Panc1 (cell line): ENCODE measurements at regions not wholly inside any gene's neighbourhood (a gene's known extent, or its start where the extent isn't known, plus 50 kb on each side); places are given as distances from the start of the nearest gene placed in this dataset.

Source experiments
- ATAC-seq: fragments of 200-7000 bp; cut with Tn5 transposase; 2 replicates; pipeline ENCODE4 v1.9.1; 2020; ENCODE audit warnings: mild to moderate bottlenecking, moderate library complexity
- BruUV-seq: library from RNA; stranded (reverse); fragments of 400-500 nt; replicated peaks from 2 replicates; lab custom pipeline; 2021; lab: Mats Ljungman, UMichigan
- CTCF ChIA-PET: fragments of 300-600 bp; sonication (Branson Sonifier 250); formaldehyde crosslinking; loops from one replicate; lab custom pipeline; 2022; ENCODE audit warnings: antibody characterized with exemption; lab: Charles Lee
- POLR2A ChIA-PET: fragments of 300-600 bp; sonication (Branson Sonifier 250); formaldehyde crosslinking; loops from one replicate; lab custom pipeline; 2022; ENCODE audit warnings: antibody characterized with exemption; lab: Charles Lee
- DNase-seq: peaks from one replicate; pipeline ENCODE4 v3.0.0-alpha.2; 2010; ENCODE audit warnings: low read depth, low spot score
- H3K27ac ChIP-seq: 2 replicates; pipeline ENCODE4 v1.5.1; 2011; ENCODE audit warnings: mild to moderate bottlenecking, low read length, inconsistent platforms
- H3K27me3 ChIP-seq: fragments of 200-500 bp; sonication (Bioruptor generic); 2 replicates; pipeline ENCODE4 v1.6.0; 2014; ENCODE audit warnings: low read length, inconsistent platforms; ENCODE audit not compliant: control insufficient read depth, insufficient read depth
- H3K36me3 ChIP-seq: fragments of 200-500 bp; sonication (Bioruptor generic); 2 replicates; pipeline ENCODE4 v1.5.1; 2014; ENCODE audit warnings: inconsistent platforms, mild to moderate bottlenecking, low read length, moderate library complexity; ENCODE audit not compliant: control insufficient read depth, insufficient read depth
- H3K4me1 ChIP-seq: 2 replicates; pipeline ENCODE4 v1.5.1; 2011; ENCODE audit warnings: inconsistent platforms, mild to moderate bottlenecking, low read length, moderate library complexity; ENCODE audit not compliant: control insufficient read depth, insufficient read depth
- H3K4me3 ChIP-seq, 2 experiments: 2 replicates each; pipeline ENCODE4 v1.5.1; 2011 to 2012; ENCODE audit warnings: low read depth in 2 of 2, low read length in 2 of 2, mild to moderate bottlenecking in 2 of 2, inconsistent platforms in 1 of 2, moderate library complexity in 1 of 2
- H3K9me3 ChIP-seq: fragments of 200-500 bp; sonication (Bioruptor generic); 2 replicates; pipeline ENCODE4 v1.5.1; 2014; ENCODE audit warnings: low read depth, mild to moderate bottlenecking, inconsistent platforms, low read length, moderate library complexity; ENCODE audit not compliant: control insufficient read depth, insufficient read depth
- POLR2AphosphoS5 ChIP-seq: IDR thresholded peaks from 2 replicates; pipeline ENCODE4 v1.6.1; 2012; ENCODE audit warnings: mild to moderate bottlenecking, low read depth, low read length, moderate library complexity
- SIN3A ChIP-seq: IDR thresholded peaks from 2 replicates; pipeline ENCODE4 v1.6.1; 2012; ENCODE audit warnings: low read depth, mild to moderate bottlenecking, low read length, moderate library complexity, borderline replicate concordance; ENCODE audit not compliant: insufficient read depth
- TCF7L2 ChIP-seq: IDR thresholded peaks from 2 replicates; pipeline ENCODE4 v1.6.1; 2011; ENCODE audit warnings: mild to moderate bottlenecking, low read depth, low read length, inconsistent platforms
- in situ Hi-C: cut with HindIII; loops from 2 replicates; pipeline ENCODE4 v1.10.0; 2016; ENCODE audit warnings: low sequenced_read_pairs, low pct_unique_long_range_greater_than_20kb
- intact Hi-C: fragments of 100-400 bp; cut with micrococcal nuclease; formaldehyde crosslinking; loops from one replicate; pipeline ENCODE4 v1.10.0; 2022; ENCODE audit not compliant: unreplicated experiment
- TF ChIP-seq, protein P1 (sequence below): fragments of 450-650 bp; IDR thresholded peaks from 2 replicates; pipeline ENCODE4 v1.5.1; 2017; ENCODE audit warnings: mild to moderate bottlenecking
- TF ChIP-seq, protein P2 (sequence below), 2 experiments: IDR thresholded peaks; 2 replicates each; pipeline ENCODE4 v1.6.1; 2011 to 2012; ENCODE audit warnings: low read depth in 2 of 2, control low read depth in 1 of 2, low read length in 1 of 2, mild to moderate bottlenecking in 1 of 2, moderate library complexity in 1 of 2; ENCODE audit not compliant: insufficient read depth in 1 of 2

DNA sequence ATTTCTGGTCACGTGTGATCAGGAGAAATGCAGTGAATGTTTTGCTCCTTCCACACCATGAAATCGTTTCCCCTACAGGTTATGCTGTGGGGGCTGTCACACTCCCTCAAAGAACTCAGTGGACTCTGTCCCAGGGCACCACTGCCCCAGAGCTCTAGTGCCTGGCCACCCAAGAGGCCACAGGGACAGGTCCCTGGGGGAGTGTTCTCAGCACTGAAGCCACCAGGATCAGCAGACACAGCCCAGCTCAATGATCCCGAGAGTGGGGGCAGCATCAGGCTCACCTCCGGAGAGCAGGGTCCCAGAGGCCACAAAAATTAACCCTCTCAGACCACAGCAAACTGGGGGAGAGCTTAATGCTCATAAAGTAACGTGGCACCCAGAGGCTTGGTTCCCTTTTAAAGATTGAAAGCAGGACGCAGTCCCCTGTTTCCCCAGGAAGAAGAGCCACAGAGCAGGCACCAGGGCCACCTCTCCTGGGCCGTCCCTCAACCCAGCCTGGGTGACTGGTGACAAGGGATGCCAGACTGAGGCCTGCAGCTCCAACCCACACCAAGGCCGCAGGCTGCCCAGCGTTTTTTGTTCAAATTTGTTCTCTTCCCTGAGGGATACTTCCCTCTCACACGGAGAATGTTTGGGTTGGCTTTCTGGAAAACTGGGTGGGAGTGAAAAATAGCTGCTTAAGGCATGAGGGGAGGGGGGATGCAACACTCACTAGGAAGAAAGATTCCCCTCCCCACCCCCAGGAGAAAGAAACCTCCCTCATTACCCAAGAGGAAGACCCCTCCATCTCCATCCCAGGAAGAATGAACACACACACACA, 123.3 kb upstream of the IGF1R start:
- intact Hi-C loops (loop anchor here (5.0 kb wide), 1 partner anchor 552 kb away; no protein-coding TSS in a partner anchor), in situ Hi-C loops (no loop called here)
- Histone ChIP-seq H3K27ac (no peak overlapping the region), H3K36me3 (no peaks in the 10 kb centered on the region), H3K9me3 (no peaks in the 10 kb centered on the region), H3K4me1 (0 out of 2 replicates have a peak, but pooled peaks cover 1% of the 10 kb centered on the region), H3K27me3 (peaks cover 8% of the 10 kb centered on the region; the same call in 1 of the 2 replicates), H3K4me3 (no peak overlapping the region)
- no TSS peak for BruUV-seq
- ATAC-seq (peak; percentile 37; the same call in 1 of the 2 replicates), DNase-seq (no peak)
- no peak for TF ChIP-seq SIN3A
- no peak for TF ChIP-seq POLR2AphosphoS5
- TF ChIP-seq, protein P1, sequence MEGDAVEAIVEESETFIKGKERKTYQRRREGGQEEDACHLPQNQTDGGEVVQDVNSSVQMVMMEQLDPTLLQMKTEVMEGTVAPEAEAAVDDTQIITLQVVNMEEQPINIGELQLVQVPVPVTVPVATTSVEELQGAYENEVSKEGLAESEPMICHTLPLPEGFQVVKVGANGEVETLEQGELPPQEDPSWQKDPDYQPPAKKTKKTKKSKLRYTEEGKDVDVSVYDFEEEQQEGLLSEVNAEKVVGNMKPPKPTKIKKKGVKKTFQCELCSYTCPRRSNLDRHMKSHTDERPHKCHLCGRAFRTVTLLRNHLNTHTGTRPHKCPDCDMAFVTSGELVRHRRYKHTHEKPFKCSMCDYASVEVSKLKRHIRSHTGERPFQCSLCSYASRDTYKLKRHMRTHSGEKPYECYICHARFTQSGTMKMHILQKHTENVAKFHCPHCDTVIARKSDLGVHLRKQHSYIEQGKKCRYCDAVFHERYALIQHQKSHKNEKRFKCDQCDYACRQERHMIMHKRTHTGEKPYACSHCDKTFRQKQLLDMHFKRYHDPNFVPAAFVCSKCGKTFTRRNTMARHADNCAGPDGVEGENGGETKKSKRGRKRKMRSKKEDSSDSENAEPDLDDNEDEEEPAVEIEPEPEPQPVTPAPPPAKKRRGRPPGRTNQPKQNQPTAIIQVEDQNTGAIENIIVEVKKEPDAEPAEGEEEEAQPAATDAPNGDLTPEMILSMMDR, result no peak
- no peak for TF ChIP-seq TCF7L2
- TF ChIP-seq, protein P2, sequence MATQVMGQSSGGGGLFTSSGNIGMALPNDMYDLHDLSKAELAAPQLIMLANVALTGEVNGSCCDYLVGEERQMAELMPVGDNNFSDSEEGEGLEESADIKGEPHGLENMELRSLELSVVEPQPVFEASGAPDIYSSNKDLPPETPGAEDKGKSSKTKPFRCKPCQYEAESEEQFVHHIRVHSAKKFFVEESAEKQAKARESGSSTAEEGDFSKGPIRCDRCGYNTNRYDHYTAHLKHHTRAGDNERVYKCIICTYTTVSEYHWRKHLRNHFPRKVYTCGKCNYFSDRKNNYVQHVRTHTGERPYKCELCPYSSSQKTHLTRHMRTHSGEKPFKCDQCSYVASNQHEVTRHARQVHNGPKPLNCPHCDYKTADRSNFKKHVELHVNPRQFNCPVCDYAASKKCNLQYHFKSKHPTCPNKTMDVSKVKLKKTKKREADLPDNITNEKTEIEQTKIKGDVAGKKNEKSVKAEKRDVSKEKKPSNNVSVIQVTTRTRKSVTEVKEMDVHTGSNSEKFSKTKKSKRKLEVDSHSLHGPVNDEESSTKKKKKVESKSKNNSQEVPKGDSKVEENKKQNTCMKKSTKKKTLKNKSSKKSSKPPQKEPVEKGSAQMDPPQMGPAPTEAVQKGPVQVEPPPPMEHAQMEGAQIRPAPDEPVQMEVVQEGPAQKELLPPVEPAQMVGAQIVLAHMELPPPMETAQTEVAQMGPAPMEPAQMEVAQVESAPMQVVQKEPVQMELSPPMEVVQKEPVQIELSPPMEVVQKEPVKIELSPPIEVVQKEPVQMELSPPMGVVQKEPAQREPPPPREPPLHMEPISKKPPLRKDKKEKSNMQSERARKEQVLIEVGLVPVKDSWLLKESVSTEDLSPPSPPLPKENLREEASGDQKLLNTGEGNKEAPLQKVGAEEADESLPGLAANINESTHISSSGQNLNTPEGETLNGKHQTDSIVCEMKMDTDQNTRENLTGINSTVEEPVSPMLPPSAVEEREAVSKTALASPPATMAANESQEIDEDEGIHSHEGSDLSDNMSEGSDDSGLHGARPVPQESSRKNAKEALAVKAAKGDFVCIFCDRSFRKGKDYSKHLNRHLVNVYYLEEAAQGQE (IDR thresholded peaks at IDR 0.05; ENCODE audit: insufficient read depth in 1 of 2, low read depth in 2 of 2, low read length in 1 of 2), result no peak
- ChIA-PET POLR2A (no interaction called here), CTCF (no interaction called here)

DNA sequence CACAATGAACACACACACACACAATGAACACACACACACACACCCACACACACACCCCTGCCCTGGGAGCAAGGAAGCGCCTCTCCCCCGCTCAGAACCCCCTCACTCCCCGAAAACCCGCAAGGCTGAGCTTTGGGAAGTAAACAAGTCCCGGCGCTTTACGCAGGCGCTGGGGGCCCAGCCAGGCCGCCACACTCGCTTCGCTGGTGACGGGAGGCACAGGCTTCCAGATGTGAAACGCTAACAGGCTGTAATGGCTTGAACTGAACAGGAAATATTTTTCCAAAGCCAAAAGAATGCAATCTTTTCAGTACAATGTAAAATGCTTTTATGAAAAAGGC, 122.7 kb upstream of the IGF1R start:
- BruUV-seq, result no TSS peak
- no peak overlapping the region for H3K4me3 ChIP-seq
- DNase-seq (no peak), ATAC-seq (no peak)
- in situ Hi-C loops (no loop called here), intact Hi-C loops (loop anchor here (5.0 kb wide), 1 partner anchor 552 kb away; no protein-coding TSS in a partner anchor)
- ChIA-PET CTCF (no interaction called here), POLR2A (no interaction called here)
- peaks cover 8% of the 10 kb centered on the region; the same call in 1 of the 2 replicates for H3K27me3 ChIP-seq
- no peak for TF ChIP-seq POLR2AphosphoS5
- TF ChIP-seq, protein P1, result no peak
- TF ChIP-seq, protein P2 (IDR thresholded peaks at IDR 0.05; ENCODE audit: insufficient read depth in 1 of 2, low read depth in 2 of 2, low read length in 1 of 2), result no peak
- no peak for TF ChIP-seq SIN3A
- no peak for TF ChIP-seq TCF7L2
- H3K36me3 ChIP-seq, result no peaks in the 10 kb centered on the region
- H3K27ac ChIP-seq, result no peak overlapping the region
- no peaks in the 10 kb centered on the region for H3K4me1 ChIP-seq
- no peaks in the 10 kb centered on the region for H3K9me3 ChIP-seq
